Body of pancreas (tissue), 4 donors: ENCODE measurements at regions not wholly inside any gene's neighbourhood (a gene's known extent, or its start where the extent isn't known, plus 50 kb on each side); places are given as distances from the start of the nearest gene placed in this dataset.

Experiments used
- ATAC-seq: fragments of 150-250 bp; one replicate; pipeline ENCODE4 v1.9.1; 2016
- DNase-seq, 4 donors: peaks; one replicate each; pipeline ENCODE4 v3.0.0-alpha.2; 2019
- H3K27ac ChIP-seq, 4 donors: fragments of 200-600 bp; sonication (generic); 1 replicate in 3 of 4; 2 replicates in 1 of 4; pipeline versions ENCODE4 v1.5.1 to v1.6.1; 2016 to 2019; ENCODE audit warnings: mild to moderate bottlenecking in 1 of 4, mixed read lengths in 1 of 4, moderate library complexity in 1 of 4
- H3K27me3 ChIP-seq, 2 donors: fragments of 200-600 bp; sonication (generic); one replicate each; pipeline ENCODE4 v1.6.0; 2016; ENCODE audit warnings: mild to moderate bottlenecking in 1 of 2
- H3K36me3 ChIP-seq, 2 donors: fragments of 200-600 bp; sonication (generic); replicated peaks in 1 of 2; 2 replicates each; pipeline ENCODE4 v1.5.1; 2016; ENCODE audit warnings: low read depth in 2 of 2; ENCODE audit not compliant: insufficient read depth in 1 of 2
- H3K4me1 ChIP-seq: fragments of 200-600 bp; sonication (generic); one replicate; pipeline ENCODE4 v1.6.0; 2016
- H3K4me3 ChIP-seq, 2 donors: fragments of 200-600 bp; sonication (generic); 1 replicate in 1 of 2; 2 replicates in 1 of 2; pipeline ENCODE4 v1.5.1; 2016 to 2019
- H3K9me3 ChIP-seq, 3 donors: fragments of 200-600 bp; sonication (generic); 1 replicate in 2 of 3; 2 replicates in 1 of 3; pipeline ENCODE4 v1.5.1; 2016
- POLR2A ChIP-seq, 3 donors: fragments of 450-650 bp; IDR thresholded peaks; one replicate each; pipeline ENCODE4 v1.6.1; 2016; ENCODE audit warnings: antibody characterized with exemption in 3 of 3, mild to moderate bottlenecking in 2 of 3
- WGBS, 2 donors: methylation state at CpG; one replicate each; pipeline ENCODE4 v1.1.5; 2017; 5-methylcytosine and 5-hydroxymethylcytosine counted together
- intact Hi-C: fragments of 100-400 bp; cut with DNase I; formaldehyde crosslinking; loops from one replicate; pipeline ENCODE4 v1.15.1; 2023
- TF ChIP-seq, protein P1 (sequence below), 7 experiments: fragments of 450-650 bp in 4 of 7; fragments of 200-600 bp in 3 of 7; sonication (generic) in 3 of 7; IDR thresholded peaks; one replicate each; pipeline ENCODE4 v1.5.1; 2016 to 2019; ENCODE audit warnings: antibody characterized with exemption in 7 of 7

DNA sequence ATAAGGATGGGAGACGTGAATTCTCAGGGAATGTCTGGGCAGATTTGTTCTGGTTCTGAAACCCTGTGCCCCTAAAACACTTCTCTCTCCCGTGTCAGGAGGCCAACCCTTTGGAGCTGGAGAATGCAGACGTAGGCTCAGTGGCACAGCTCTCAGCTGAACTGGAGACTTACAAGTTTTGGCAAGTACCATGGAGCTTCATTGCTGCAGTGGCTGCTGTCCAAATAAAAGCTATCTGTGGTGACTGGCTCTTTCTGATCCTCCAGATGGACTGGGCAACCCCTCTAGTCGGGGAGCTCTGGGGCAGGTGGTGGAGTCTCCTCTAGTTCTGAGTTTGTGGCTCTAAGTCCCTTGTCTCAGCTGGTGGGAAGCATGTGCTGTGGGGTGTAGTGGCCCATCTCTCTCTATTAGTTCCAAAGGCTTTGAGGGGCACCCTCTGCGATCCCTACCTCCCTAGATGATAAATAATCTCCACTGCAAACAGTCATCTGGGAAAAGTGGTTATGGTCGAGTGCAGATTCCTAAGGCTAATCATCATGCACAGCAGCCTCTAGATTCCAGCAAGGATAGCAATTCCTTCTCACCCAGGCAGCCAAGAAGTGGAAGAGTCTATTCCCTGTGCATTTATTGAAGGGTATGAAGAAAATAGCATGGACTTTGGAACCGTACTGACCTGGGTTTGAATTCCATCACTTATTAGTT is 204.2 kb upstream of the KLF4 start:
- DNase-seq (no peak), ATAC-seq (no peak)
- Histone ChIP-seq H3K27me3 (no peaks in the 10 kb centered on the region), H3K9me3 (no peaks in the 10 kb centered on the region), H3K4me3 (no peak overlapping the region), H3K4me1 (no peaks in the 10 kb centered on the region), H3K36me3 (no peaks in the 10 kb centered on the region), H3K27ac (no peak overlapping the region)
- intact Hi-C loops, result no loop called here
- TF ChIP-seq POLR2A (IDR thresholded peaks at IDR 0.05), result no peak
- WGBS, 2 donors, result 42 to 52% methylated on average over 7 of the region's 7 CpGs

DNA sequence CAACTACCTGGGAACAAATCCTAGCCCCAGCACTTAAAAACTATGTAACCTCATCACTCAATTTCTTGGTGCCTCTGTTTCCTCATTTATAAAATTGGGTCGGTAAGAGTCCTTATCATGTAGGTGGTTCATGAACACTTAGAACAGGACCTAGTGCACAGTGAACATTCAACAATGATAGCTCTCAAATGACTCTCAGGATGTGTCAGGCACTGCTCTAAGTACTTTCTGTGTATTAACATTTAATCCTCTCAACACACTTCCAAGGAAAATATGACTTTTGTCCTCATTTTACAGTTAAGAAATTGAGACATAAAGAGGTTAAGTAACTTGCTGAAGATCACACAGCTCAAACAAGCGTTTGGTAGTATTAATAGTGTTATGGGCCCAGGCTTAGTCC is 202.1 kb upstream of the KLF4 start:
- no peak for TF ChIP-seq POLR2A (IDR thresholded peaks at IDR 0.05)
- TF ChIP-seq, protein P1, sequence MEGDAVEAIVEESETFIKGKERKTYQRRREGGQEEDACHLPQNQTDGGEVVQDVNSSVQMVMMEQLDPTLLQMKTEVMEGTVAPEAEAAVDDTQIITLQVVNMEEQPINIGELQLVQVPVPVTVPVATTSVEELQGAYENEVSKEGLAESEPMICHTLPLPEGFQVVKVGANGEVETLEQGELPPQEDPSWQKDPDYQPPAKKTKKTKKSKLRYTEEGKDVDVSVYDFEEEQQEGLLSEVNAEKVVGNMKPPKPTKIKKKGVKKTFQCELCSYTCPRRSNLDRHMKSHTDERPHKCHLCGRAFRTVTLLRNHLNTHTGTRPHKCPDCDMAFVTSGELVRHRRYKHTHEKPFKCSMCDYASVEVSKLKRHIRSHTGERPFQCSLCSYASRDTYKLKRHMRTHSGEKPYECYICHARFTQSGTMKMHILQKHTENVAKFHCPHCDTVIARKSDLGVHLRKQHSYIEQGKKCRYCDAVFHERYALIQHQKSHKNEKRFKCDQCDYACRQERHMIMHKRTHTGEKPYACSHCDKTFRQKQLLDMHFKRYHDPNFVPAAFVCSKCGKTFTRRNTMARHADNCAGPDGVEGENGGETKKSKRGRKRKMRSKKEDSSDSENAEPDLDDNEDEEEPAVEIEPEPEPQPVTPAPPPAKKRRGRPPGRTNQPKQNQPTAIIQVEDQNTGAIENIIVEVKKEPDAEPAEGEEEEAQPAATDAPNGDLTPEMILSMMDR (IDR thresholded peaks at IDR 0.05), result no peak
- Histone ChIP-seq H3K27me3 (no peaks in the 10 kb centered on the region), H3K9me3 (no peaks in the 10 kb centered on the region), H3K4me3 (no peak overlapping the region), H3K4me1 (no peaks in the 10 kb centered on the region), H3K27ac (no peak overlapping the region), H3K36me3 (no peaks in the 10 kb centered on the region)
- DNase-seq (no peak), ATAC-seq (no peak)
- WGBS, 2 donors, result 59 to 73% methylated on average over 2 of the region's 2 CpGs
- intact Hi-C loops, result no loop called here

DNA sequence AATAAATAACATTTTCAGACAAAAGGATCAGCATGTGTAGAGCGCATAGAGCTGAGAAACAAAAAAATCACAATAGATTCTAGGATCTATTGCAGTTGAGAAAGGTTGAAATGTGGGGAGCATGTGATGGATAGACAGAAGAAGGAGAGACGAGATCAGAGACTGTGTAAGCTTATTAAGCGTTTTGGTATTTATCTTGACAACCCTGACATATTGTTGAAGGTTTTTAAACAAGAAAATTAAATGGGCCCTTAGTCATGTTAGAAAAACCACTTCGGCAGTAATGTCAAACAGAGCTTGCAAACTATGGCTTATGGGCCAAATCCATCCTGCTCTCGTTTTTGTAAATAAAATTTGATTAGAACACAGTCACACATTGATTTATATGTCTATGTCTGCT is 200.5 kb upstream of the KLF4 start:
- 49 to 59% methylated on average over 5 of the region's 5 CpGs for WGBS, 2 donors
- no peak for ATAC-seq
- intact Hi-C loops, result no loop called here
- no peaks in the 10 kb centered on the region for H3K9me3 ChIP-seq
- no peak overlapping the region for H3K27ac ChIP-seq
- no peaks in the 10 kb centered on the region for H3K36me3 ChIP-seq
- no peaks in the 10 kb centered on the region for H3K4me1 ChIP-seq
- H3K27me3 ChIP-seq, result no peaks in the 10 kb centered on the region
- no peak for DNase-seq
- TF ChIP-seq, protein P1 (IDR thresholded peaks at IDR 0.05), result no peak
- no peak for TF ChIP-seq POLR2A (IDR thresholded peaks at IDR 0.05)
- H3K4me3 ChIP-seq, result no peak overlapping the region

DNA sequence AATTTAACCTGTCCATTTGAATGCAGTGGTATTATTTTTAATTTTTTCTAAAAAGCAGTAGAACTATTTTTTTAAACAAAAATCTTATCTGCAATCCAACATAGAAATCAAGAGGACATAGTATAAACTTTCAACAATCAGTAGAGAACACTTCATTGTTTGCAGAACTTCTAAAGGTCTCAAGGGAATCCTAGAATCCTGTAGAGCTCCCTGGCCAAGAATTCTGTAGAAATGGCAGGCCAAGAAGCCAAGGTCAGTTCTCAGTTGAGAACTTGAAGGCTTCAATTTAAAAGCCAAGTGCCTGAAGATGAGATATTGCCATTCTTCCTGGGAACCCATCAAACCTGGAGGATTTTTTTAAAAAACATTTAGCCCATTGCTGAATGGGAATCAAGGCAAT is 199.2 kb upstream of the KLF4 start:
- Histone ChIP-seq H3K36me3 (no peaks in the 10 kb centered on the region), H3K4me1 (no peaks in the 10 kb centered on the region), H3K27me3 (no peaks in the 10 kb centered on the region), H3K4me3 (no peak overlapping the region), H3K9me3 (no peaks in the 10 kb centered on the region), H3K27ac (no peak overlapping the region)
- intact Hi-C loops, result no loop called here
- ATAC-seq, result no peak
- TF ChIP-seq POLR2A (IDR thresholded peaks at IDR 0.05), result no peak
- TF ChIP-seq, protein P1 (IDR thresholded peaks at IDR 0.05), result no peak
- no peak for DNase-seq

DNA sequence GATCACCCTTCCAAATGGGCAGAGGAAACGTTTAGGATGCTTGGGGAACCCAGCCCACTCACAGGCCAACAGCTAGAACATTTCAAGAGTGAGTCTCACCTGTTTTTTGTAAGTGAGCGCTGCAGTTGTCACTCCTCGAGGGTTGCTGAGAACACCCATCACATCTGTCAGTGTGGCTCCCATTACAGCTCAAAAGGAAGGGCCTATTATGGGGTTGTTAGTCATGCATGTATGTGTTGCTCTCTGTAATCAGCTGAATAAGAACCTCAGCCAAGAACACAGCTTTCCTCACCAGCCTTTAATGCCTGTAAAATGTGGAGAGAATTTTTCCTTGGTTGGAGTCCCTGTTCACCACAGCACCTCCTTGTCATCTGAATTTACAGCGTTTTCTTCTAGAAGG is 196.3 kb upstream of the KLF4 start:
- DNase-seq, result no peak
- no peaks in the 10 kb centered on the region for H3K9me3 ChIP-seq
- no peaks in the 10 kb centered on the region for H3K27me3 ChIP-seq
- no peak overlapping the region for H3K4me3 ChIP-seq
- no peak overlapping the region for H3K27ac ChIP-seq
- no peak for TF ChIP-seq POLR2A (IDR thresholded peaks at IDR 0.05)
- TF ChIP-seq, protein P1 (IDR thresholded peaks at IDR 0.05), result no peak
- no peaks in the 10 kb centered on the region for H3K36me3 ChIP-seq
- intact Hi-C loops, result no loop called here
- ATAC-seq, result no peak
- WGBS, 2 donors, result 66 to 71% methylated on average over 3 to 4 of the region's 4 CpGs
- H3K4me1 ChIP-seq, result no peaks in the 10 kb centered on the region
